ENCODE measurements at regions not wholly inside any gene's neighbourhood (a gene's known extent, or its start where the extent isn't known, plus 50 kb on each side); places are given as distances from the start of the nearest gene placed in this dataset.

DNA sequence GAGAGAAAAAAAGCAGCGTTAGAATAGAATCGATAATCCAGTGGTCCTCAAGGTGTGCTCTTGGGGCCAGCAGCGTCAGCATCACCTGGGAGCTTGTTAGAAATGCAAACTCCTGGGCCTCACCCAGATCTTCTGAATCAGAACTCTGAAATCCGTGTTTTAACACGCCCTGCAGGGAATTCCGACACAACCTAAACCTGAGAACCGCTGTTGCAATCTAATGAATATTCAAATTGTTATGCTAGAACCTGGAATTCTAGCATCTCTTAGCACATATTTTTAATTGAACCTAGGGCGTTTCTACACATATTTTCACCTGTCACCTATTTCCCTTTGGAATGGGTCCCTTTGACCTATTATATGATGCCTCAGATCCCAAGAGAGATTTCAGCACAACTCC is 175.7 kb downstream of the PSMG1 start:
- peak overlapping the region in 1 of 3 experiments; percentile 16; a peak in 1 of 7 replicates for H3K27ac Mint-ChIP-seq
- Histone ChIP-seq H3T11ph (ENCODE audit: low read length) (no peak overlapping the region), H4K8ac (replicated peaks; ENCODE audit: insufficient read length, low read depth, low read length) (no peak overlapping the region), H2AK5ac (ENCODE audit: insufficient read length, low read length) (no peak overlapping the region), H2BK20ac (ENCODE audit: low read depth, low read length, poor library complexity, severe bottlenecking) (no peak overlapping the region), H2BK12ac (ENCODE audit: insufficient read length, low read depth, low read length) (no peak overlapping the region), H3K18ac (ENCODE audit: insufficient read length, low read depth, low read length) (no peak overlapping the region), H3K27ac (ENCODE audit: insufficient read length, low read depth, low read length) (no peak overlapping the region), H3K4me2 (ENCODE audit: insufficient read depth, insufficient read length, low read length) (no peak overlapping the region), H3K9me3 (ENCODE audit: control insufficient read depth, low read depth, low read length) (no peaks in the 10 kb centered on the region), H4K20me1 (ENCODE audit: control insufficient read depth, insufficient read depth, insufficient read length) (no peaks in the 10 kb centered on the region), H3K23me2 (ENCODE audit: insufficient read length, low read depth, low read length, poor library complexity, severe bottlenecking) (no peaks in the 10 kb centered on the region), H2BK120ac (ENCODE audit: low read depth, low read length, poor library complexity, severe bottlenecking) (no peak overlapping the region), H3K23ac (ENCODE audit: insufficient read length, low read depth, low read length) (no peak overlapping the region), H3K79me1 (ENCODE audit: insufficient read depth, low read depth, low read length, poor library complexity, severe bottlenecking) (no peaks in the 10 kb centered on the region), H2BK5ac (ENCODE audit: insufficient read length, low read length) (no peak overlapping the region), H3K4me1 (ENCODE audit: insufficient read depth, low read length) (no peaks in the 10 kb centered on the region), H3K9ac (ENCODE audit: extremely low read depth, insufficient read length, low read length) (no peak overlapping the region), H2BK15ac (ENCODE audit: low read depth, low read length) (no peak overlapping the region), H4K91ac (ENCODE audit: insufficient read length, low read depth, low read length) (no peak overlapping the region), H3K27me3 (ENCODE audit: insufficient read depth, low read length) (no peaks in the 10 kb centered on the region), H3K14ac (ENCODE audit: insufficient read depth, low read length) (no peak overlapping the region), H3K56ac (ENCODE audit: insufficient read length, low read depth, low read length) (no peak overlapping the region), H4K5ac (ENCODE audit: insufficient read length, low read depth, low read length) (no peak overlapping the region), H3K4ac (ENCODE audit: low read depth, low read length) (no peak overlapping the region), H2AFZ (ENCODE audit: low read length) (no peak overlapping the region), H3K79me2 (ENCODE audit: insufficient read depth, low read length) (no peaks in the 10 kb centered on the region)
- H3K36me3 Mint-ChIP-seq (ENCODE audit: insufficient read depth in 1 of 3, low read depth in 3 of 3) = peaks cover 0 to 5% (median 0%) of the 10 kb centered on the region in 3 experiments; a peak in 2 of 7 replicates
- no CpG with 5 or more reads among the region's 8 CpGs for WGBS (ENCODE audit: extremely low coverage, insufficient read length, low lambda C conversion rate)
- no peak for DNase-seq
- TF ChIP-seq, protein P1, sequence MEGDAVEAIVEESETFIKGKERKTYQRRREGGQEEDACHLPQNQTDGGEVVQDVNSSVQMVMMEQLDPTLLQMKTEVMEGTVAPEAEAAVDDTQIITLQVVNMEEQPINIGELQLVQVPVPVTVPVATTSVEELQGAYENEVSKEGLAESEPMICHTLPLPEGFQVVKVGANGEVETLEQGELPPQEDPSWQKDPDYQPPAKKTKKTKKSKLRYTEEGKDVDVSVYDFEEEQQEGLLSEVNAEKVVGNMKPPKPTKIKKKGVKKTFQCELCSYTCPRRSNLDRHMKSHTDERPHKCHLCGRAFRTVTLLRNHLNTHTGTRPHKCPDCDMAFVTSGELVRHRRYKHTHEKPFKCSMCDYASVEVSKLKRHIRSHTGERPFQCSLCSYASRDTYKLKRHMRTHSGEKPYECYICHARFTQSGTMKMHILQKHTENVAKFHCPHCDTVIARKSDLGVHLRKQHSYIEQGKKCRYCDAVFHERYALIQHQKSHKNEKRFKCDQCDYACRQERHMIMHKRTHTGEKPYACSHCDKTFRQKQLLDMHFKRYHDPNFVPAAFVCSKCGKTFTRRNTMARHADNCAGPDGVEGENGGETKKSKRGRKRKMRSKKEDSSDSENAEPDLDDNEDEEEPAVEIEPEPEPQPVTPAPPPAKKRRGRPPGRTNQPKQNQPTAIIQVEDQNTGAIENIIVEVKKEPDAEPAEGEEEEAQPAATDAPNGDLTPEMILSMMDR (conservative IDR thresholded peaks at IDR 0.05) = no peak
- H3K4me1 Mint-ChIP-seq = peaks cover 41 to 48% of the 10 kb centered on the region in 2 experiments
- no peak overlapping the region for H3K4me3 Mint-ChIP-seq
- H3K27me3 Mint-ChIP-seq (ENCODE audit: low read depth) = no peaks in the 10 kb centered on the region
- H3K9me3 Mint-ChIP-seq = peaks cover 0 to 5% of the 10 kb centered on the region in 2 experiments; a peak in 1 of 5 replicates
